Keratinocyte (primary cell): ENCODE measurements at regions not wholly inside any gene's neighbourhood (a gene's known extent, or its start where the extent isn't known, plus 50 kb on each side); places are given as distances from the start of the nearest gene placed in this dataset.

Experiments used
- CTCF ChIP-seq, 3 experiments: IDR thresholded peaks in 1 of 3; conservative IDR thresholded peaks in 1 of 3; optimal IDR thresholded peaks in 1 of 3; 2 replicates in 2 of 3; 3 replicates in 1 of 3; pipeline versions ENCODE3 to v1.5.1; 2011; ENCODE audit warnings: low read length in 3 of 3, mild to moderate bottlenecking in 3 of 3, moderate library complexity in 2 of 3, control low read depth in 1 of 3, inconsistent platforms in 1 of 3; ENCODE audit not compliant: insufficient read depth in 2 of 3; ENCODE audit errors: extremely low read depth in 1 of 3
- EZH2 ChIP-seq: IDR thresholded peaks from one replicate; pipeline ENCODE4 v1.6.1; 2012; ENCODE audit warnings: inconsistent platforms, mild to moderate bottlenecking, low read length, moderate library complexity

GRCh38 chr11:19442554-19442910 is 201.8 kb upstream of the E2F8 start:
- TF ChIP-seq CTCF (optimal IDR thresholded peaks at IDR 0.05 in 1 of 3, IDR thresholded peaks at IDR 0.05 in 1 of 3, conservative IDR thresholded peaks at IDR 0.05 in 1 of 3; ENCODE audit: extremely low read depth in 1 of 3, insufficient read depth in 2 of 3, low read length in 3 of 3): no peak
- TF ChIP-seq EZH2: no peak
